Stomach (tissue), 8 donors: ENCODE measurements at regions not wholly inside any gene's neighbourhood (a gene's known extent, or its start where the extent isn't known, plus 50 kb on each side); places are given as distances from the start of the nearest gene placed in this dataset.

Source experiments
- DNase-seq, 2 donors: peaks; one replicate each; pipeline versions ENCODE4 v3.0.0 to v3.0.0-alpha.2; 2013 to 2019
- H3K27ac ChIP-seq, 5 donors: fragments of 200-600 bp in 4 of 5; sonication (generic) in 4 of 5; one replicate each; pipeline ENCODE4 v1.5.1; 2013 to 2019; ENCODE audit warnings: mild to moderate bottlenecking in 1 of 5, moderate library complexity in 1 of 5
- H3K27me3 ChIP-seq, 3 donors: fragments of 200-600 bp; sonication (generic); one replicate each; pipeline ENCODE4 v1.5.1; 2017 to 2019; ENCODE audit warnings: mixed run types in 1 of 3
- H3K36me3 ChIP-seq, 4 donors: fragments of 200-600 bp; sonication (generic); 1 replicate in 3 of 4; 2 replicates in 1 of 4; pipeline ENCODE4 v1.5.1; 2016 to 2019
- H3K4me1 ChIP-seq, 4 donors: fragments of 200-600 bp; sonication (generic); one replicate each; pipeline ENCODE4 v1.5.1; 2016 to 2019
- H3K4me3 ChIP-seq, 4 donors: fragments of 200-600 bp; sonication (generic) in 3 of 4; one replicate each; pipeline ENCODE4 v1.5.1; 2016 to 2019; ENCODE audit warnings: mild to moderate bottlenecking in 1 of 4
- H3K9me3 ChIP-seq, 4 donors: fragments of 200-600 bp; sonication (generic); one replicate each; pipeline ENCODE4 v1.5.1; 2016 to 2019
- EP300 ChIP-seq: sonication (generic); formaldehyde crosslinking; IDR thresholded peaks from one replicate; pipeline ENCODE4 v1.6.1; 2017; ENCODE audit warnings: antibody characterized with exemption
- POLR2A ChIP-seq, 4 donors: fragments of 450-650 bp; IDR thresholded peaks; one replicate each; pipeline ENCODE4 v1.6.1; 2016; ENCODE audit warnings: antibody characterized with exemption in 4 of 4, control low read depth in 2 of 4, mild to moderate bottlenecking in 1 of 4, moderate library complexity in 1 of 4
- POLR2AphosphoS5 ChIP-seq, 3 donors: sonication (generic); formaldehyde crosslinking; IDR thresholded peaks; one replicate each; pipeline ENCODE4 v1.6.1; 2016; ENCODE audit warnings: antibody characterized with exemption in 3 of 3
- WGBS, 5 donors: extraction: QIAGEN DNeasy Blood & Tissue Kit in 3 of 5; methylation state at CpG; one replicate each; pipeline versions ENCODE4 v1.1.5 to v1.1.7; 2013 to 2018; 5-methylcytosine and 5-hydroxymethylcytosine counted together
- intact Hi-C: fragments of 100-400 bp; cut with DNase I; formaldehyde crosslinking; loops from one replicate; pipeline ENCODE4 v1.15.1; 2023; ENCODE audit warnings: low total_unique reads
- TF ChIP-seq, protein P1 (sequence below), 7 experiments: fragments of 450-650 bp in 4 of 7; fragments of 200-600 bp in 3 of 7; sonication (generic) in 3 of 7; IDR thresholded peaks; one replicate each; pipeline ENCODE4 v1.5.1; 2016 to 2019; ENCODE audit warnings: antibody characterized with exemption in 7 of 7, control low read depth in 2 of 7, mild to moderate bottlenecking in 1 of 7
- donor health status: healthy with polysubstance abuse.
- donor health status: Bipolar disorder and iron deficiency.
- donor health status: healthy.

DNA sequence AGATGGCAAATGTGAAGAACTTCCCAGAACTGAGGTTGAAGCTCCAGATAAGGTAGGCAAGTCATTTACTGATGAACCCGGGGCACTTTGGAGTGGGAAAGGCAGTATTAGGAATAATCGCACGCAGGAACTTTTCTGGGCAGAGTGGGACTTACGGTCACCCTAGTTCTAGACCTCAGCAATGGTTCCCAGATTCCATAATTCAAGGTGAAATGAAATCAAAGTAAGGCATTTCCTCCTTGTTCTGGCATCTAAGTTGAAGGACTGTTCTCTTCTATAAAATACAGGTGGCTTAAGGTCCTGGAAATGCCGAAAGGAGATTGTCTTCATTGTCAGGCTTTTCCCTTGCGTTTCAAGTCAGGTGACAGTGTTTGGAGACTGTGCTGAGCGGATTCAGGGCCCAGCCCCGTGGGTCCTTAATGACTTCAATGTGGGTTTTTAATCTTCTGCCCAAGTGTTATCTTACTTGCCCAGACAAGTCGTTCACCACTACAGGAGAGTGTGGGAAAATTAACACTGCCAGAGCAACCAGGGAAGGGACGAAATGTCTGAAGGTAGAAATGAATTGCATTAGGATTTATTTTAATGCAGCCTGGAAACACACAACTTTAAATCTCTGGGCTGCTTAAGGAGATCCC, 52.1 kb upstream of the STOX2 start:
- no peaks in the 10 kb centered on the region for H3K27me3 ChIP-seq
- TF ChIP-seq EP300: no peak
- no peak for TF ChIP-seq POLR2A (IDR thresholded peaks at IDR 0.05)
- TF ChIP-seq, protein P1, sequence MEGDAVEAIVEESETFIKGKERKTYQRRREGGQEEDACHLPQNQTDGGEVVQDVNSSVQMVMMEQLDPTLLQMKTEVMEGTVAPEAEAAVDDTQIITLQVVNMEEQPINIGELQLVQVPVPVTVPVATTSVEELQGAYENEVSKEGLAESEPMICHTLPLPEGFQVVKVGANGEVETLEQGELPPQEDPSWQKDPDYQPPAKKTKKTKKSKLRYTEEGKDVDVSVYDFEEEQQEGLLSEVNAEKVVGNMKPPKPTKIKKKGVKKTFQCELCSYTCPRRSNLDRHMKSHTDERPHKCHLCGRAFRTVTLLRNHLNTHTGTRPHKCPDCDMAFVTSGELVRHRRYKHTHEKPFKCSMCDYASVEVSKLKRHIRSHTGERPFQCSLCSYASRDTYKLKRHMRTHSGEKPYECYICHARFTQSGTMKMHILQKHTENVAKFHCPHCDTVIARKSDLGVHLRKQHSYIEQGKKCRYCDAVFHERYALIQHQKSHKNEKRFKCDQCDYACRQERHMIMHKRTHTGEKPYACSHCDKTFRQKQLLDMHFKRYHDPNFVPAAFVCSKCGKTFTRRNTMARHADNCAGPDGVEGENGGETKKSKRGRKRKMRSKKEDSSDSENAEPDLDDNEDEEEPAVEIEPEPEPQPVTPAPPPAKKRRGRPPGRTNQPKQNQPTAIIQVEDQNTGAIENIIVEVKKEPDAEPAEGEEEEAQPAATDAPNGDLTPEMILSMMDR (IDR thresholded peaks at IDR 0.05): no peak
- TF ChIP-seq POLR2AphosphoS5 (IDR thresholded peaks at IDR 0.05): no peak
- DNase-seq: no peak
- H3K36me3 ChIP-seq: no peaks in the 10 kb centered on the region
- H3K4me1 ChIP-seq: peaks cover 0 to 16% (median 9%) of the 10 kb centered on the region in 4 donors
- WGBS, 5 donors: 62 to 73% (median 72%) methylated on average over 10 of the region's 10 CpGs
- no peaks in the 10 kb centered on the region for H3K9me3 ChIP-seq
- intact Hi-C loops: no loop called here
- H3K4me3 ChIP-seq: no peak overlapping the region
- H3K27ac ChIP-seq: no peak overlapping the region

DNA sequence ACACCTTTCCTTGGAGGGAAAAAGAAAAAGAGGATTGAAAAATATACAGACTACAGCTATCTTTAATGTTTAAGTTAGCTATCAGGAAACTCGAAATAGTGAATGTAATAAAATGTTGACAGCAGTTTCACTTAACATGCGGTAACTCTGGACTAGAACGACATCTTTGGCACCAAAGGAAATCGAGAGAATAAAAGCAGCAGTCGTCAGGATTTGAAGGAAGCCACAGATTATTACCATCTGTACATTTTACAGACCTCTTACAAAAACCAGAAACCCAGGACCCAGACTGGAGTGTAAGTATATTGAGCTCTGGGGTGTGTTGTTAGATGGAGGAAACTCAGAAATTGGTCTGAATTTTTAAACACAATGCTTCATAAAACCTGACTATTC, 51.6 kb upstream of the STOX2 start:
- no peak overlapping the region for H3K27ac ChIP-seq
- WGBS, 5 donors: 21 to 47% (median 36%) methylated on average over 5 of the region's 5 CpGs
- TF ChIP-seq EP300 (no peak), POLR2A (IDR thresholded peaks at IDR 0.05) (no peak), POLR2AphosphoS5 (IDR thresholded peaks at IDR 0.05) (no peak)
- TF ChIP-seq, protein P1 (IDR thresholded peaks at IDR 0.05): no peak
- H3K27me3 ChIP-seq: no peaks in the 10 kb centered on the region
- H3K4me1 ChIP-seq: peaks cover 0 to 16% (median 7%) of the 10 kb centered on the region in 4 donors
- no peak for DNase-seq
- intact Hi-C loops: no loop called here
- H3K36me3 ChIP-seq: no peaks in the 10 kb centered on the region
- H3K4me3 ChIP-seq: no peak overlapping the region
- no peaks in the 10 kb centered on the region for H3K9me3 ChIP-seq
